ENCODE measurements at regions not wholly inside any gene's neighbourhood (a gene's known extent, or its start where the extent isn't known, plus 50 kb on each side); places are given as distances from the start of the nearest gene placed in this dataset.

- no peak for TF ChIP-seq CTCF (IDR thresholded peaks at IDR 0.05)
- Histone ChIP-seq H3K27ac (no peak overlapping the region), H3K36me3 (no peaks in the 10 kb centered on the region), H3K9me3 (no peaks in the 10 kb centered on the region), H3K4me3 (no peak overlapping the region), H3K4me1 (no peaks in the 10 kb centered on the region), H3K27me3 (no peaks in the 10 kb centered on the region)
- DNase-seq: no peak
- intact Hi-C loops (cut with DNase I; ENCODE audit: low total_unique reads): no loop called here
Measured at GRCh38 chr9:100671898-100672297, 94.0 kb downstream of the CAVIN4 start.

DNA sequence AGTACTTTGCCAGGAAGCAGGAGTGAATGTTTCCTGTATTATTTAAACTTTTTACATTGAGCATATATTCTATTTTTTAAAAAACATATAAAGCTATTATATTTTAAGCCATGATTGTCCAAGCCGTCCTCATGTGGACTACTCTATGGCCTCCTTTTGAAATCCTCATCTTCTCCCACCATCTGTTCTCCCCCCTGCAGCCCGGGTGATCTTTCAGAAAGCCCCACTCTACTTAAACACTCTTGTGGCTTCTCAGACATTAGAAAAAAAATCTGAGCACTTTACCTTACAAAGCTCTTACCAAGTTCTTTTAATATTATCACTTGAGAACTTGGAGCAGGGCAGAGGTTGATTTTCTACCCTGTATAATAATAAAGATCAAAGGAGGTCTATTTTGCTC is 95.4 kb downstream of the CAVIN4 start:
- TF ChIP-seq CTCF (IDR thresholded peaks at IDR 0.05): no peak
- no peaks in the 10 kb centered on the region for H3K4me1 ChIP-seq
- no peaks in the 10 kb centered on the region for H3K27me3 ChIP-seq
- H3K36me3 ChIP-seq: no peaks in the 10 kb centered on the region
- H3K27ac ChIP-seq: no peak overlapping the region
- no peaks in the 10 kb centered on the region for H3K9me3 ChIP-seq
- H3K4me3 ChIP-seq: no peak overlapping the region
- intact Hi-C loops (cut with DNase I; ENCODE audit: low total_unique reads): no loop called here
- DNase-seq: no peak

DNA sequence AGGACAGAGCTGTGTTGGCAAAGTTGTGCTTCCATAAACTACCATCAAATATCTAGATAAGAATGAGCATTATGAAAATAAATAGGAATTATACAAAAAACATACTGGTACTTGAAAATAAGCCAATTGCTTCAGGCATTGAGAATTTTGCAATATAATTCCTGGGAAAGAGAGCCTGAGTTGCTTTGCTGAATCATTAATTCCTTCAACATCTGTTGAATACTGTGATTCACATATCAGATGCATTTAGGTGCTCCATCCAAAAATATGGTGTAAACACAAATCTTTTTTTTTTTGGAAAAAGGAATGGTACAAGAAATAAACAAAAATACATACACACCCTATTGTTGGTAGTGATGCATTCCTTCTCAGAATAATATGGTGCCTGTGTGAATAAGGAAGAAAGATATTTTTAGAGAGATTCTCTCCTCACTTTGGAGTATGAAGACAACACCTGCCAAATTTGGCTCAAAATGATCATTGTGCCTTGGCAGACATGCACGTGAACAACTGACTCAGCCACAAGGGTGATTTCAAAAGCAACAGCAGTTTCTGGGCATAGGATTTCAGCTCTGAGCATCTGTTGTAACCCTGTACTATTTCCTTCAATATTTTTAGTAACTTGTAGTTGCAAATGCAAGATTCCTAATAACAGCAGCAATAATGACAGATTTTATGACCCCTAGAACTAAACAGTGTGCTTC is 96.7 kb downstream of the CAVIN4 start:
- no peak for DNase-seq
- intact Hi-C loops (cut with DNase I; ENCODE audit: low total_unique reads): no loop called here
- no peak for TF ChIP-seq CTCF (IDR thresholded peaks at IDR 0.05)

GRCh38 chr9:100679834-100680233 is 102.0 kb downstream of the CAVIN4 start:
- no peaks in the 10 kb centered on the region for H3K27me3 ChIP-seq
- intact Hi-C loops (cut with DNase I; ENCODE audit: low total_unique reads): no loop called here
- TF ChIP-seq CTCF (IDR thresholded peaks at IDR 0.05): no peak
- DNase-seq: no peak
- H3K9me3 ChIP-seq: no peaks in the 10 kb centered on the region
- H3K4me1 ChIP-seq: no peaks in the 10 kb centered on the region
- no peak overlapping the region for H3K27ac ChIP-seq
- H3K4me3 ChIP-seq: no peak overlapping the region
- H3K36me3 ChIP-seq: no peaks in the 10 kb centered on the region

More for the DNA sequence above, 96.7 kb downstream of the CAVIN4 start:
- Histone ChIP-seq H3K27me3 (no peaks in the 10 kb centered on the region), H3K4me1 (no peaks in the 10 kb centered on the region), H3K4me3 (no peak overlapping the region), H3K36me3 (no peaks in the 10 kb centered on the region), H3K27ac (no peak overlapping the region), H3K9me3 (no peaks in the 10 kb centered on the region)

GRCh38 chr9:100686420-100686819 is 108.5 kb downstream of the CAVIN4 start:
- H3K27ac ChIP-seq: no peak overlapping the region
- H3K27me3 ChIP-seq: no peaks in the 10 kb centered on the region
- H3K36me3 ChIP-seq: no peaks in the 10 kb centered on the region
- H3K9me3 ChIP-seq: no peaks in the 10 kb centered on the region
- H3K4me1 ChIP-seq: no peaks in the 10 kb centered on the region
- intact Hi-C loops (cut with DNase I; ENCODE audit: low total_unique reads): no loop called here
- H3K4me3 ChIP-seq: no peak overlapping the region
- no peak for TF ChIP-seq CTCF (IDR thresholded peaks at IDR 0.05)
- DNase-seq: no peak

- TF ChIP-seq CTCF (IDR thresholded peaks at IDR 0.05): no peak
- no peak for DNase-seq
- no peak overlapping the region for H3K4me3 ChIP-seq
- H3K9me3 ChIP-seq: no peaks in the 10 kb centered on the region
- no peaks in the 10 kb centered on the region for H3K36me3 ChIP-seq
- no peaks in the 10 kb centered on the region for H3K27me3 ChIP-seq
- no peaks in the 10 kb centered on the region for H3K4me1 ChIP-seq
- intact Hi-C loops (cut with DNase I; ENCODE audit: low total_unique reads): no loop called here
- no peak overlapping the region for H3K27ac ChIP-seq
Measured at GRCh38 chr9:100689635-100690034, 111.8 kb downstream of the CAVIN4 start.

Data from tibial artery (tissue), 4 donors.